Lower leg skin (tissue), 4 donors: ENCODE measurements at regions not wholly inside any gene's neighbourhood (a gene's known extent, or its start where the extent isn't known, plus 50 kb on each side); places are given as distances from the start of the nearest gene placed in this dataset.

Experiments
- DNase-seq, 2 donors: peaks; one replicate each; pipeline ENCODE4 v3.0.0-alpha.2; 2019; ENCODE audit warnings: low spot score in 2 of 2
- H3K4me3 ChIP-seq: fragments of 200-600 bp; sonication (generic); 2 replicates; pipeline ENCODE4 v1.5.1; 2017; ENCODE audit warnings: mild to moderate bottlenecking, low read depth; ENCODE audit not compliant: poor library complexity, severe bottlenecking
- CTCF ChIP-seq, 3 donors: fragments of 450-650 bp; IDR thresholded peaks; one replicate each; pipeline ENCODE4 v1.5.1; 2016; ENCODE audit warnings: antibody characterized with exemption in 3 of 3, mild to moderate bottlenecking in 3 of 3, moderate library complexity in 2 of 3
- POLR2A ChIP-seq, 2 donors: fragments of 450-650 bp; IDR thresholded peaks; one replicate each; pipeline ENCODE4 v1.6.1; 2016 to 2017; ENCODE audit warnings: antibody characterized with exemption in 2 of 2, mild to moderate bottlenecking in 1 of 2, moderate library complexity in 1 of 2
- WGBS, 2 donors: methylation state at CpG; one replicate each; pipeline ENCODE4 v1.1.5; 2018; 5-methylcytosine and 5-hydroxymethylcytosine counted together
- intact Hi-C: fragments of 100-400 bp; cut with DNase I; formaldehyde crosslinking; loops from one replicate; pipeline ENCODE4 v1.15.0; 2023; ENCODE audit warnings: low total_unique reads

DNA sequence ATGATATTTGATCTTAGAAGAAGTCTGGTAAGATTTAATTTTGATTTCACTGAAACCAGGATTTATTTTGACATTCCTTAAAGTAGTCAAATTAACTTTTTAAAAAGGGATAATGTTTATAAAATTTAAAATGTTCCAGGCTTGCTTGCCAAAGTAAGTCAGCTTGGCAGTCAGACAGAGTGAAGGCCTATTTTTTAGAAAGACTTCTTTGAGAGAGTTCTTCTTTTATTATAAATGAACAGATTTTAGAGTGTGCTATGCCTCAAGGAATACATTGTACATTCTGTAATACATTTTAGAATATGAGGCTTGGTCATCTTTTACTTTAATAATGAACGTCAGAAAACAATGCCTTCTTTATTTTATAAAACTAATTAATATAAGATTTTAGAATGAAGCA, 138.7 kb downstream of the DISP1 start:
- intact Hi-C loops, result no loop called here
- WGBS, 2 donors, result 48 to 52% methylated on average over 1 of the region's 1 CpG
- DNase-seq, result no peak
- no peak for TF ChIP-seq POLR2A (IDR thresholded peaks at IDR 0.05)
- TF ChIP-seq CTCF (IDR thresholded peaks at IDR 0.05), result no peak
- no peak overlapping the region for H3K4me3 ChIP-seq

DNA sequence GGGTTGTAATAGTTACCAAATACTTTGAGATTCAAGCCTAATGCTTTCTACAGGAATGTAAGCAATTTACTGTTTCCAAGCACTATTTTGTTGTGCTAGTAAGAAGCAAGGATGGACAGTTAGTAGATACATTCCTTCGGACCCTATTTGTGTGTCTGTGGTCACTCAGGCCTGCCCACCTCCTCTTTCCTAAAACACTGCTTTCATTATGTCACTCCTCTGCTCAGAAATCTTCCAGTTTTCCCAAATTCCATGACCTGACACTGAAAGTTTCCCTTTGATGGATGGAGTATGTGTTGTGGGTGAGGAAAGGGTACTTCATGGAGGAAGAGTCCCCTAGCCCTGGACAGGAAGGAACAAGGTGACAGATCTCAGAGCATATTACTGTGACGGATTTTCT, 141.1 kb downstream of the DISP1 start:
- WGBS, 2 donors, result 91 to 96% methylated on average over 2 of the region's 2 CpGs
- intact Hi-C loops, result no loop called here
- H3K4me3 ChIP-seq, result no peak overlapping the region
- TF ChIP-seq CTCF (IDR thresholded peaks at IDR 0.05) (no peak), POLR2A (IDR thresholded peaks at IDR 0.05) (no peak)
- DNase-seq, result no peak

DNA sequence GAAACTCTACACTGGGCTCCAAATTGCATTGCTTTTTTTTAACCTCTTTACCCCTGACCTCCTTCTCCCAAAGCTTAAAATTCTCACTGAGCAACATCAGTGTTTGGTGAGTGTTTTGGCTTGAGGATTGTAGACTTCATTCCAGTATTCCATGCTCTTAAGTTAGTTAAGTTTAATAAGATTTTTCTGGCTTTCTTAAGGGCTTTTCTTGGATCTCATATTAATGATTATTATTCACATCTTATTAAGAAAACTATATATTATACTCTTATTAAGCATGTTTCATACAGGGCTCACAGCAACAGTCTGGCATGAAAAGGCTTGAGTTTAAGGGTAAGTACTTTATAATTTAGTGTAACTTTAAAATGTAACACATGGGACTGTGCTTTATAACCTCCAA, 141.8 kb downstream of the DISP1 start:
- TF ChIP-seq POLR2A (IDR thresholded peaks at IDR 0.05) (no peak), CTCF (IDR thresholded peaks at IDR 0.05) (no peak)
- DNase-seq, result no peak
- H3K4me3 ChIP-seq, result no peak overlapping the region
- intact Hi-C loops, result no loop called here

GRCh38 chr1:222967466-222968240, 152.8 kb downstream of the DISP1 start:
- no peak for DNase-seq
- intact Hi-C loops, result no loop called here
- whole genome bisulfite sequencing, 2 donors, result 86 to 98% methylated on average over 5 of the region's 5 CpGs
- no peak for TF ChIP-seq POLR2A (IDR thresholded peaks at IDR 0.05)
- TF ChIP-seq CTCF (IDR thresholded peaks at IDR 0.05), result no peak
- no peak overlapping the region for H3K4me3 ChIP-seq

GRCh38 chr1:222970040-222970439, 155.2 kb downstream of the DISP1 start:
- TF ChIP-seq POLR2A (IDR thresholded peaks at IDR 0.05) (no peak), CTCF (IDR thresholded peaks at IDR 0.05) (no peak)
- H3K4me3 ChIP-seq, result no peak overlapping the region
- WGBS, 2 donors, result 78 to 79% methylated on average over 8 of the region's 8 CpGs
- intact Hi-C loops, result no loop called here
- no peak for DNase-seq

DNA sequence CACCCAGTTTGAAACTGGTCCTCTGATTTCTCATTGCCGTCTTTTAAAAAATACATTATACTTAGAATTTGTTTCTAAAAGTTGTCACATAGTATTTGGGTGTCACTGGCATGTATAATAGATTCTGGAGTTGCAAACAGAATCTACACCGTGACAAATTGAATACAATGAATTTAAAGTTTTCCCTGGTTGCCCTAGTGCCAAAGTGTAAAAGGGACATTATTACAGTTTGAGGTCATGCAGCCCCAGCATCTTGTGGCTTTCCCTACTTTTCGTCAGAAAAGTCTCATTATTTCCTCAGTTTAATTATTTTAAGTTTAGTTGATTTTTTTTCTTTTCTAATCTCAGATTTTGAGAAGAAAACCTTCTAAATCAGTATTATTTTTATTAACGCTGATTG, 155.9 kb downstream of the DISP1 start:
- TF ChIP-seq CTCF (IDR thresholded peaks at IDR 0.05) (no peak), POLR2A (IDR thresholded peaks at IDR 0.05) (no peak)
- DNase-seq, result no peak
- 82 to 93% methylated on average over 4 of the region's 4 CpGs for WGBS, 2 donors
- no peak overlapping the region for H3K4me3 ChIP-seq
- intact Hi-C loops, result no loop called here
